RWPE2 (cell line): ENCODE measurements at regions not wholly inside any gene's neighbourhood (a gene's known extent, or its start where the extent isn't known, plus 50 kb on each side); places are given as distances from the start of the nearest gene placed in this dataset.

Experiments used
- ATAC-seq: fragments of 200-7000 bp; cut with Tn5 transposase; 3 replicates; pipeline ENCODE4 v1.9.1; 2021; ENCODE audit warnings: low read depth
- DNase-seq: peaks from one replicate; pipeline ENCODE4 v3.0.0-alpha.2; 2020; ENCODE audit warnings: low spot score
- H3K27ac ChIP-seq: fragments of 450-650 bp; 2 replicates; pipeline ENCODE4 v1.5.1; 2017; ENCODE audit warnings: mild to moderate bottlenecking; ENCODE audit not compliant: poor library complexity, severe bottlenecking
- H3K27me3 ChIP-seq: fragments of 250-450 bp; sonication (Bioruptor Pico); 2 replicates; pipeline ENCODE4 v1.5.1; 2021; ENCODE audit warnings: mild to moderate bottlenecking, moderate library complexity; ENCODE audit not compliant: insufficient read depth, poor library complexity, severe bottlenecking
- H3K36me3 ChIP-seq: fragments of 250-450 bp; sonication (Bioruptor Pico); 2 replicates; pipeline ENCODE4 v1.5.1; 2020; ENCODE audit warnings: low read depth, mild to moderate bottlenecking, moderate library complexity
- H3K4me1 ChIP-seq: fragments of 250-450 bp; sonication (Bioruptor Pico); 2 replicates; pipeline ENCODE4 v1.5.1; 2021; ENCODE audit warnings: mild to moderate bottlenecking, moderate library complexity; ENCODE audit not compliant: insufficient read depth, poor library complexity, severe bottlenecking
- H3K4me3 ChIP-seq: fragments of 250-450 bp; sonication (Bioruptor Pico); 2 replicates; pipeline ENCODE4 v1.5.1; 2021; ENCODE audit warnings: mild to moderate bottlenecking, moderate library complexity; ENCODE audit not compliant: severe bottlenecking
- H3K9me3 ChIP-seq: fragments of 250-450 bp; sonication (Bioruptor Pico); 2 replicates; pipeline ENCODE4 v1.5.1; 2021; ENCODE audit warnings: mild to moderate bottlenecking, moderate library complexity; ENCODE audit not compliant: severe bottlenecking
- CTCF ChIP-seq: fragments of 450-650 bp; IDR thresholded peaks from one replicate; pipeline ENCODE4 v1.5.1; 2017; ENCODE audit warnings: mild to moderate bottlenecking, moderate library complexity; ENCODE audit not compliant: poor library complexity, severe bottlenecking

GRCh38 chr11:130732476-130732875, 183.8 kb downstream of the SNX19 start:
- no peak overlapping the region for H3K27ac ChIP-seq
- no peak for DNase-seq
- ATAC-seq = no peak

DNA sequence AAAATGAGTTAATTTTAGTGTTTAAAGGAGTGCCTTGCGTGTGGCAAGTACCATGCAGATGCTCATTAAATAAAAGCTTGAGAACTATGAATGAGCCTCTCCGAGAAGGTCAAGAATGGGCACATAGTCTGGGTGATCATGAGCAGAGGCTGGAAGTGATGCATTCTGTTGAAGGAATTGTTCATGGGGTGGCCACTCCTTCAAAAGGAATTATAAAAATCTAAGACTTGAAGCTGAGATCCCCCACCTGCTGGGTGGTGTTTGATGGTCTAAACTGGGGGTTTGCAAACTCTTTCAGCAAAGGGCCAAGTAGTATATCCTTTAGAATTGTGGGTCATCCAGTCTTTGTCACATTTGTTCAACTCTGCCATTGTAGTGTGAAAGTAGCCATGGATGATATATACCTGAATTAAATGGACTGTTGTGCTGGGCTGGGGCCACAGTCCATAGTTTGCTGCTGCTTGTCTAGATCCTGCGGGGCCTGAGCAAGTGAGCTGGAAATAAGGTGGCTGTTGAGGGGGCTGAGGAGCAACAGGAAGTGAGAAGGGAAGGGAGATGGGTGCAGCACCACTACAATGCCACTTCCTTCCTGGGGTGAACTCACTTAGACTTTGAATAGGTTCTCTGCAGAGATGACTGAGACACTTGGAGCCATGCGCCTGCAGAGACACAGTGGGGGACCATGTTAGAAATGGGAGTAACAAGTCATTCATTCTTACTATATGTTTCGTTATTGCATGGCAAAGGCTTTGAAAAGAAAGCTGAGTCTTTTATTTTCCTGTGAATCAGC, 179.0 kb downstream of the SNX19 start:
- no peak for TF ChIP-seq CTCF
- no peak for DNase-seq

More at GRCh38 chr11:130732476-130732875, 183.8 kb downstream of the SNX19 start:
- Histone ChIP-seq H3K36me3 (no peaks in the 10 kb centered on the region), H3K4me1 (no peaks in the 10 kb centered on the region), H3K9me3 (peaks cover 11% of the 10 kb centered on the region), H3K4me3 (no peak overlapping the region), H3K27me3 (no peaks in the 10 kb centered on the region)
- no peak for TF ChIP-seq CTCF

DNA sequence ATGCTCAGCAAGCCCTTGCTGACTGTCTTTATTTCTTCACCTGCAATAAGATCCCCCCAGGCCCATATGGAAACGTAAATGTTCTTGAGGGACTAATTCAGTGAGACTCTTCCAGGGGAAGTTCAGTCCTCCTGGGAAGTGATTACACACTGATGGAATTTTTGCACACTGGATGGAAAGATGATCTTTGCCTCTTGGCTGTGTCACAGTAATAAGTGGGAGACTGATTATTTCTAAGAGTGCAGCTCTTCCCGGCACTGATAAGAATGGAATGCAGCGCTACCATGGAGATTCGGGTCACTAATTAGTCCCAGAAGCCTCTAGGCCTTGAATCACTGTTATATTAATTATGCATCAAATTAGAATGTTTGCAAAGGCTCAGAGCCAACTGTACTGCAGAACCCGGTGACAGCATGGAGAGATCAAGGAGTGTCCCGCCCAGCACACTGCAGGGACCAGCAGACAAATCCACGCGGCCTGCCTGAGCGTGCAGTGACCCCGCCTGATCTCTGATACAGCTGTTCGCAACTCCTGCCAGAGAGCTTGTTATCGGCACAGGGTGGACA, 178.3 kb downstream of the SNX19 start:
- ATAC-seq = peak; percentile 41; the same call in 2 of the 3 replicates
- no peak for TF ChIP-seq CTCF
- no peak overlapping the region for H3K4me3 ChIP-seq
- peaks cover 14% of the 10 kb centered on the region for H3K9me3 ChIP-seq
- H3K27ac ChIP-seq = no peak overlapping the region
- no peaks in the 10 kb centered on the region for H3K27me3 ChIP-seq
- H3K36me3 ChIP-seq = no peaks in the 10 kb centered on the region
- DNase-seq = no peak
- H3K4me1 ChIP-seq = no peaks in the 10 kb centered on the region

More for the DNA sequence above, 179.0 kb downstream of the SNX19 start:
- peaks cover 14% of the 10 kb centered on the region for H3K9me3 ChIP-seq
- H3K27ac ChIP-seq = no peak overlapping the region
- no peaks in the 10 kb centered on the region for H3K27me3 ChIP-seq
- no peaks in the 10 kb centered on the region for H3K36me3 ChIP-seq
- ATAC-seq = no peak
- no peaks in the 10 kb centered on the region for H3K4me1 ChIP-seq
- no peak overlapping the region for H3K4me3 ChIP-seq

DNA sequence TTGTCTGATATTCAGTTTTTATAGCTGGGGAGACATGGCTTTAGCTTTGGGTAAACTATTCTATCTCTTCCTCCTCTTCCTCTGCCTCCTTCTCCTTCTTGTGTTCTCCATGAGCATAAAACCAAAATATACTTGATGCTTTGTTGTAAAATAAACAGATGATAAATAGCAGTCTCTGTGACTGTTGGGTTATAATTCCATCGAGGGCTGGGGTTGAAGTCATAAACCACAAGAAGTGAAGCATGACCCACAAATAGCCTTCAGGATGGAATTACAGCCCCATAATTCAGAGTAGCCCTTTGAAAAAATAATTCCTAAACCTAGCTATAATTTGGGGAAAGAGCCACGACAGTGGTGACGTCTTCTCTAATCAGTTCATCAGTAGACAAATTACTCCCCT, 177.7 kb downstream of the SNX19 start:
- no peak for DNase-seq
- peaks cover 14% of the 10 kb centered on the region for H3K9me3 ChIP-seq
- no peak overlapping the region for H3K27ac ChIP-seq
- no peak for TF ChIP-seq CTCF
- no peak overlapping the region for H3K4me3 ChIP-seq
- ATAC-seq = no peak
- H3K36me3 ChIP-seq = no peaks in the 10 kb centered on the region
- no peaks in the 10 kb centered on the region for H3K27me3 ChIP-seq
- no peaks in the 10 kb centered on the region for H3K4me1 ChIP-seq

DNA sequence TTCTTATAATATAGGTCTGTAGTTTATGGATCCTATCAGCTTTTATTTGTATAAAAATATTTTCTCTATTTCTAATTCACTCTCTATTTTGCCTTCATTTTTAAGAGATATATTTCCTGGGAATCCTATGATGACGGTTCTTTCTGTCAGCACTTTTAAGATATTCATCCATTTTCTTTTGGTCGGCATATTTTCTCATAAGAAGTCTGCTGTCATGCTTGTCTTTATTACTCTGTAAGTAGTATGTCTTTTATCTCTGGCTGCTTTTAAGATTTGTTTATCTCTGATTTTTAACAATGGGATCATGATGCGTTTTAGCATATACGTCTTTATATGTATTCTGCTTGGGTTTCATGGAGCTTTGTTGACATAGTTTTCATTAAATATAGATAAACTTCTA, 175.5 kb downstream of the SNX19 start:
- no peak overlapping the region for H3K4me3 ChIP-seq
- TF ChIP-seq CTCF = no peak
- no peaks in the 10 kb centered on the region for H3K4me1 ChIP-seq
- H3K9me3 ChIP-seq = peaks cover 14% of the 10 kb centered on the region
- no peaks in the 10 kb centered on the region for H3K27me3 ChIP-seq
- no peaks in the 10 kb centered on the region for H3K36me3 ChIP-seq
- H3K27ac ChIP-seq = no peak overlapping the region
- DNase-seq = no peak
- ATAC-seq = no peak
